Subcutaneous abdominal adipose tissue (tissue), 5 donors: ENCODE measurements at regions not wholly inside any gene's neighbourhood (a gene's known extent, or its start where the extent isn't known, plus 50 kb on each side); places are given as distances from the start of the nearest gene placed in this dataset.
"Not testable (repeated sequence)": the region's sequence is repeated elsewhere in the genome, so short reads cannot be mapped to it uniquely, and the experiment has no call there.

Experiments
- H3K27ac ChIP-seq: one replicate; pipeline ENCODE4 v1.7.0; 2013; ENCODE audit warnings: low read depth, mild to moderate bottlenecking, inconsistent platforms, low read length, moderate library complexity
- H3K27me3 ChIP-seq, 5 donors: one replicate each; pipeline ENCODE4 v1.7.0; 2013; ENCODE audit warnings: low read length in 5 of 5, inconsistent platforms in 1 of 5; ENCODE audit not compliant: control insufficient read depth in 5 of 5, insufficient read depth in 4 of 5
- H3K36me3 ChIP-seq, 5 donors: one replicate each; pipeline ENCODE4 v1.7.0; 2013; ENCODE audit warnings: low read length in 5 of 5; ENCODE audit not compliant: control insufficient read depth in 5 of 5, insufficient read depth in 5 of 5
- H3K4me1 ChIP-seq, 5 donors: one replicate each; pipeline ENCODE4 v1.7.0; 2013; ENCODE audit warnings: low read length in 5 of 5, mild to moderate bottlenecking in 3 of 5, moderate library complexity in 1 of 5; ENCODE audit not compliant: control insufficient read depth in 5 of 5, insufficient read depth in 5 of 5
- H3K4me3 ChIP-seq, 5 donors: one replicate each; pipeline ENCODE4 v1.7.0; 2013; ENCODE audit warnings: low read length in 5 of 5, low read depth in 1 of 5
- H3K9ac ChIP-seq, 5 donors: one replicate each; pipeline ENCODE4 v1.7.0; 2013; ENCODE audit warnings: low read length in 5 of 5, mild to moderate bottlenecking in 4 of 5, moderate library complexity in 3 of 5
- H3K9me3 ChIP-seq, 5 donors: one replicate each; pipeline ENCODE4 v1.7.0; 2013; ENCODE audit warnings: low read length in 5 of 5; ENCODE audit not compliant: control insufficient read depth in 5 of 5
- donor health status: healthy.
- donor health status: healthy.
- donor health status: healthy.
- donor health status: healthy.
- donor health status: healthy.

- Histone ChIP-seq H3K4me1 (peaks cover 0 to 5% (median 0%) of the 10 kb centered on the region in 5 donors), H3K36me3 (no peaks in the 10 kb centered on the region), H3K4me3 (no peak overlapping the region), H3K27me3 (no peaks in the 10 kb centered on the region), H3K9me3 (no peaks in the 10 kb centered on the region), H3K9ac (no peak overlapping the region), H3K27ac (no peak overlapping the region)
Observed at GRCh38 chr13:34733721-34734120, 208.3 kb upstream of the NBEA start.

GRCh38 chr13:34734932-34735331, 207.1 kb upstream of the NBEA start:
- H3K36me3 ChIP-seq = no peaks in the 10 kb centered on the region
- no peaks in the 10 kb centered on the region for H3K9me3 ChIP-seq
- H3K27ac ChIP-seq = no peak overlapping the region

GRCh38 chr13:34738254-34738992, 203.6 kb upstream of the NBEA start:
- Histone ChIP-seq H3K9me3 (no peaks in the 10 kb centered on the region), H3K27ac (no peak overlapping the region), H3K9ac (no peak overlapping the region), H3K4me1 (peaks cover 0 to 5% (median 0%) of the 10 kb centered on the region in 5 donors), H3K36me3 (no peaks in the 10 kb centered on the region), H3K27me3 (no peaks in the 10 kb centered on the region), H3K4me3 (no peak overlapping the region)

More at GRCh38 chr13:34734932-34735331, 207.1 kb upstream of the NBEA start:
- Histone ChIP-seq H3K4me1 (peaks cover 0 to 5% (median 0%) of the 10 kb centered on the region in 5 donors), H3K4me3 (no peak overlapping the region), H3K9ac (no peak overlapping the region), H3K27me3 (no peaks in the 10 kb centered on the region)

GRCh38 chr13:34747056-34747455, 195.0 kb upstream of the NBEA start:
- peaks cover 0 to 22% (median 2%) of the 10 kb centered on the region in 5 donors for H3K4me1 ChIP-seq
- not testable (repeated sequence) for H3K4me3 ChIP-seq, H3K9me3 ChIP-seq, H3K27me3 ChIP-seq, H3K9ac ChIP-seq, H3K27ac ChIP-seq, H3K36me3 ChIP-seq

- Histone ChIP-seq H3K4me3 (peak overlapping the region in 1 of 5 donors; percentile 1), H3K27ac (no peak overlapping the region), H3K9me3 (no peaks in the 10 kb centered on the region), H3K27me3 (peaks cover 0 to 3% (median 2%) of the 10 kb centered on the region in 5 donors), H3K4me1 (peaks cover 0 to 22% (median 2%) of the 10 kb centered on the region in 5 donors), H3K36me3 (no peaks in the 10 kb centered on the region), H3K9ac (no peak overlapping the region)
Observed at GRCh38 chr13:34747507-34747906, 194.6 kb upstream of the NBEA start.

- Histone ChIP-seq H3K4me3 (peak overlapping the region in 1 of 5 donors; percentile 1), H3K27ac (no peak overlapping the region)
Observed at GRCh38 chr13:34748073-34748472, 194.0 kb upstream of the NBEA start.

GRCh38 chr13:34748596-34748995, 193.5 kb upstream of the NBEA start:
- no peaks in the 10 kb centered on the region for H3K36me3 ChIP-seq
- no peak overlapping the region for H3K9ac ChIP-seq
- H3K4me1 ChIP-seq = peaks cover 0 to 22% (median 2%) of the 10 kb centered on the region in 5 donors
- H3K4me3 ChIP-seq = no peak overlapping the region
- H3K27ac ChIP-seq = no peak overlapping the region
- no peaks in the 10 kb centered on the region for H3K9me3 ChIP-seq
- H3K27me3 ChIP-seq = peaks cover 0 to 3% (median 2%) of the 10 kb centered on the region in 5 donors

More at GRCh38 chr13:34748073-34748472, 194.0 kb upstream of the NBEA start:
- H3K36me3 ChIP-seq = no peaks in the 10 kb centered on the region
- H3K4me1 ChIP-seq = peaks cover 0 to 22% (median 2%) of the 10 kb centered on the region in 5 donors
- H3K9ac ChIP-seq = no peak overlapping the region
- no peaks in the 10 kb centered on the region for H3K9me3 ChIP-seq
- peaks cover 0 to 3% (median 2%) of the 10 kb centered on the region in 5 donors for H3K27me3 ChIP-seq

- Histone ChIP-seq H3K9me3 (no peaks in the 10 kb centered on the region), H3K9ac (no peak overlapping the region), H3K4me3 (no peak overlapping the region), H3K27me3 (peaks cover 0 to 3% (median 2%) of the 10 kb centered on the region in 5 donors), H3K36me3 (no peaks in the 10 kb centered on the region), H3K27ac (no peak overlapping the region), H3K4me1 (peaks cover 0 to 22% (median 2%) of the 10 kb centered on the region in 5 donors)
Observed at GRCh38 chr13:34749046-34749445, 193.0 kb upstream of the NBEA start.

- peaks cover 0 to 3% (median 2%) of the 10 kb centered on the region in 5 donors for H3K27me3 ChIP-seq
- H3K4me3 ChIP-seq = peak overlapping the region in 4 of 5 donors; percentile 1 to 48 (median 40)
- H3K4me1 ChIP-seq = peaks cover 0 to 22% (median 2%) of the 10 kb centered on the region in 5 donors
- H3K9me3 ChIP-seq = no peaks in the 10 kb centered on the region
- H3K36me3 ChIP-seq = no peaks in the 10 kb centered on the region
- H3K9ac ChIP-seq = no peak overlapping the region
- no peak overlapping the region for H3K27ac ChIP-seq
Observed at GRCh38 chr13:34750078-34750931, 191.8 kb upstream of the NBEA start.

- Histone ChIP-seq H3K9ac (no peak overlapping the region), H3K27ac (no peak overlapping the region), H3K4me3 (no peak overlapping the region), H3K4me1 (peaks cover 0 to 22% (median 2%) of the 10 kb centered on the region in 5 donors), H3K27me3 (peaks cover 0 to 3% (median 2%) of the 10 kb centered on the region in 5 donors), H3K36me3 (no peaks in the 10 kb centered on the region), H3K9me3 (peaks cover 0 to under 1% (median 0%) of the 10 kb centered on the region in 5 donors)
Observed at GRCh38 chr13:34751044-34751443, 191.0 kb upstream of the NBEA start.
